Ovary (tissue), 7 donors: ENCODE measurements at regions not wholly inside any gene's neighbourhood (a gene's known extent, or its start where the extent isn't known, plus 50 kb on each side); places are given as distances from the start of the nearest gene placed in this dataset.

Experiments used
- DNase-seq, 5 donors: peaks; one replicate each; pipeline ENCODE4 v3.0.0-alpha.2; 2019 to 2020
- H3K27ac ChIP-seq, 2 donors: fragments of 200-600 bp; one replicate each; pipeline versions ENCODE4 v1.5.1 to v1.8.0; 2019 to 2022
- H3K27me3 ChIP-seq: fragments of 200-600 bp; one replicate; pipeline ENCODE4 v1.8.0; 2022
- H3K36me3 ChIP-seq: fragments of 200-600 bp; sonication (generic); one replicate; pipeline ENCODE4 v1.5.1; 2019
- H3K4me1 ChIP-seq: one replicate; pipeline ENCODE4 v1.8.1; 2013; ENCODE audit warnings: mild to moderate bottlenecking, moderate library complexity; ENCODE audit not compliant: insufficient read depth
- H3K4me3 ChIP-seq: fragments of 200-600 bp; sonication (generic); one replicate; pipeline ENCODE4 v1.5.1; 2017
- H3K9me3 ChIP-seq, 2 donors: fragments of 200-600 bp in 1 of 2; sonication (generic) in 1 of 2; one replicate each; pipeline versions ENCODE4 v1.5.1 to v1.8.1; 2013 to 2019; ENCODE audit warnings: mild to moderate bottlenecking in 1 of 2, moderate library complexity in 1 of 2
- EP300 ChIP-seq: sonication (generic); formaldehyde crosslinking; IDR thresholded peaks from one replicate; pipeline ENCODE4 v1.6.1; 2017; ENCODE audit warnings: antibody characterized with exemption
- POLR2A ChIP-seq: fragments of 450-650 bp; IDR thresholded peaks from one replicate; pipeline ENCODE4 v1.6.1; 2017; ENCODE audit warnings: antibody characterized with exemption, mild to moderate bottlenecking, moderate library complexity
- WGBS, 3 donors: extraction: QIAGEN DNeasy Blood & Tissue Kit in 1 of 3; methylation state at CpG; one replicate each; pipeline versions ENCODE4 v1.1.5 to v1.1.7; 2013 to 2017; 5-methylcytosine and 5-hydroxymethylcytosine counted together
- intact Hi-C, 4 donors: fragments of 100-400 bp; cut with DNase I; formaldehyde crosslinking; loops; one replicate each; pipeline versions ENCODE4 v1.11.0 to v1.15.1; 2022 to 2023
- TF ChIP-seq, protein P1 (sequence below), 3 donors: fragments of 450-650 bp in 2 of 3; fragments of 200-600 bp in 1 of 3; IDR thresholded peaks; one replicate each; pipeline versions ENCODE4 v1.5.1 to v1.8.0; 2016 to 2022; ENCODE audit warnings: antibody characterized with exemption in 3 of 3, mild to moderate bottlenecking in 1 of 3
- donor health status: DM: no; HTN: no; CAD: no; lungs with moderate emphysema.
- donor health status: DM: no; HTN: no; CAD: no.
- donor health status: Bipolar disorder and iron deficiency.
- donor health status: DM: no; HTN: no; CAD: no.
- donor health status: DM: yes; HTN: yes; CAD: no.

DNA sequence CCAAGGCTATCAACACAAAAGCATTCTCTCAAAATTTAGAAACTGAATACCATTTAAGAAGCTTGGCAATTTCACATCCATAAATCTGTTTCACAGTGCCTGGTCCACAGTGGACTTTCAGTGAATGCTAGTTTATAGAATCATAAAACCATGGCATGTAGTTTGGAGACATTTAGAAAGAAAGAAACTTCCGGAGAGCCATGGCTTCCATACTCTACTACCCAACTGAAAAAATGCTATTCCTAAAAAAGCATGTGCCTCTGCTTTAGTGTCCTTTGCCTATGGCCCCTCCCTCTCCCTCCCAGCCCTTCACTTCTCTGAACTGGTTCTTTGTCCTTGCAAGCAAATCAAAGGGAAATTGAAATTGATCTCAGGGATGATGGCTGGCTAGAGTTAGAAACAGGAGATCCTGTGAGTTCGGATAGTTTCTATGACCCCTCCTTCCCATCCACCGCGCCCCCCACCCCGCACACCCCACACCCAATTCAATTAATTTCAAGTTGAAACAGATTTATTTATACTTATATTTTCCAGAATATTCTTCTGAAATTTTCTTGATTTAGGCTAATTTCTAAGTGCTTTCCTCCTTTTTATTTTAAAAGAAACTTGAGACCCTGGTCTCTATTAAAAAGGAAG is 248.3 kb downstream of the TRIB2 start:
- TF ChIP-seq EP300 (no peak), POLR2A (no peak)
- TF ChIP-seq, protein P1, sequence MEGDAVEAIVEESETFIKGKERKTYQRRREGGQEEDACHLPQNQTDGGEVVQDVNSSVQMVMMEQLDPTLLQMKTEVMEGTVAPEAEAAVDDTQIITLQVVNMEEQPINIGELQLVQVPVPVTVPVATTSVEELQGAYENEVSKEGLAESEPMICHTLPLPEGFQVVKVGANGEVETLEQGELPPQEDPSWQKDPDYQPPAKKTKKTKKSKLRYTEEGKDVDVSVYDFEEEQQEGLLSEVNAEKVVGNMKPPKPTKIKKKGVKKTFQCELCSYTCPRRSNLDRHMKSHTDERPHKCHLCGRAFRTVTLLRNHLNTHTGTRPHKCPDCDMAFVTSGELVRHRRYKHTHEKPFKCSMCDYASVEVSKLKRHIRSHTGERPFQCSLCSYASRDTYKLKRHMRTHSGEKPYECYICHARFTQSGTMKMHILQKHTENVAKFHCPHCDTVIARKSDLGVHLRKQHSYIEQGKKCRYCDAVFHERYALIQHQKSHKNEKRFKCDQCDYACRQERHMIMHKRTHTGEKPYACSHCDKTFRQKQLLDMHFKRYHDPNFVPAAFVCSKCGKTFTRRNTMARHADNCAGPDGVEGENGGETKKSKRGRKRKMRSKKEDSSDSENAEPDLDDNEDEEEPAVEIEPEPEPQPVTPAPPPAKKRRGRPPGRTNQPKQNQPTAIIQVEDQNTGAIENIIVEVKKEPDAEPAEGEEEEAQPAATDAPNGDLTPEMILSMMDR (IDR thresholded peaks at IDR 0.05): no peak
- Histone ChIP-seq H3K27ac (no peak overlapping the region), H3K9me3 (no peaks in the 10 kb centered on the region), H3K36me3 (no peaks in the 10 kb centered on the region), H3K4me3 (no peak overlapping the region), H3K27me3 (no peaks in the 10 kb centered on the region), H3K4me1 (no peaks in the 10 kb centered on the region)
- intact Hi-C loops: no loop called here
- 83 to 84% (median 83%) methylated on average over 5 of the region's 5 CpGs for WGBS, 3 donors
- DNase-seq: no peak

DNA sequence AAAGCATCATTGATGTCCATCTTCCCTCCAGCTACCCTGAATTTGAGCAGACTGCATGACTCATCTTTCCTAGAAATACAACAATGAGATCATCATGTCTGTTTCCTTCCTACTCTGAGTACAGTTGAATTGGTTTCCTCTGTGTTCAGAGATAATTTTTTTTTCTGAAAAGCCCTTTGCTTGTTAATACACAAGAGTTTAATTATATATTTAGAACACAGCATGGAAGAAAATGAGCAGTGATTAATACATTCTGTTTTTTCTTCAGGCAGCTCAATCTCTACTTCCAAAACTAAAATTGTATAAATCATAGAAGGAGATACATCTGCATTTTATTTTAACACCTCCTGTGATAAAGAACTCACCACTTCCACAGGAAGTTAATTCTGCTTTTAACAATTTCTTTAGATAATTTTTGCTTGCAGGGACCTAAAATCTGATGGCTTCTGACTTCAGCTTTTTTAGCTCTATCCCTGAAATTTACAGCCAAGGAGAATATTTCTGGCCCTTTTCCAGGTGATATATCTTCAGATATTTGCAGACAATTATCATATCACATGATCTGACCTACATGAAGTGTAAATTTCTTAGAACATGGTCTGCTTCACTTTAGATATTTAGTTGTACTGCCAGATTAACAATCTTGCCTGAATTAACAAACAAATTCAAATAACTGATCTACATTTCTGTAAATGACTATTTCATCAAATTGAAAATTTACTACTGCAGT is 249.0 kb downstream of the TRIB2 start:
- Histone ChIP-seq H3K4me3 (no peak overlapping the region), H3K9me3 (no peaks in the 10 kb centered on the region), H3K27me3 (no peaks in the 10 kb centered on the region), H3K4me1 (no peaks in the 10 kb centered on the region), H3K27ac (no peak overlapping the region), H3K36me3 (no peaks in the 10 kb centered on the region)
- TF ChIP-seq, protein P1 (IDR thresholded peaks at IDR 0.05): no peak
- TF ChIP-seq EP300: no peak
- no peak for TF ChIP-seq POLR2A
- no peak for DNase-seq
- intact Hi-C loops: no loop called here

DNA sequence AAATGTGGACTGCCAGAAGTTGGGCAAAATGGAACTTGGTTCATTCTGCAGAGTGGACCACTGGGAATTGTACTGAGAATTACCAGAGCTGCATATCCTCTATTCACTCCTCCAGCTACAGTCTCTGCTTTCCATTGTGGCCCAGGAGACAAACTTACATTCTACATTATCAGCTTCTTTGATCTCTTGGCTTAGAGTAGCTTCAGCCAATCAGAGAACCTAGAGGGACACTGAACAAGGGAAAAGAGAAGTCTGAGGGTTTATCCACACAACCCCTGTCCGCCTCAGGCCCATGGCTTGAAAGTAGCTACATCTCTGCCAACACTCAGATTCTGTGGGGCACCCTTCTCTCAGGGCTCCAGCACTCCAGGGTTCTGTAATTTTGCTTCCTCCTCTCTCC is 251.1 kb downstream of the TRIB2 start:
- WGBS, 3 donors: 86 to 100% (median 95%) methylated on average over 1 of the region's 1 CpG
- intact Hi-C loops: no loop called here
- TF ChIP-seq EP300 (no peak), POLR2A (no peak)
- TF ChIP-seq, protein P1 (IDR thresholded peaks at IDR 0.05): no peak

DNA sequence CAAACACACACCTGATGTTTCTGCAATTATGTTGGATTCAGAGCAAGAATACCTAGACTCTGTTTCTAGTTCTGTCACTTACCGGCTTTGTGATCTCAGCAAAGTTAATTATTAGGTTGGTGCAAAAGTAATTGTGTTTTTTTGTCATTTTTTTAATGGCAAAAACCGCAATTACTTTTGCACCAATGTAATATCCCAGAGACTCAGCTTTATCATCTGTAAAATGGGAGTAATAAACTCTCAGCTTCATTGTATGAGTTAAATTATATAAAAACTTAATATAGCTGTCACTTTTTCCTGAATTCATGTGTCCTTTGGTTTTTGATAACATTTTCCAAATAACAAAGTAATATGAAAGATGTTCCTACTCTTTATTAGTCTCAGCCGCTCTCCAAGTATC is 251.7 kb downstream of the TRIB2 start:
- Histone ChIP-seq H3K4me3 (no peak overlapping the region), H3K36me3 (no peaks in the 10 kb centered on the region), H3K9me3 (no peaks in the 10 kb centered on the region), H3K27me3 (no peaks in the 10 kb centered on the region), H3K4me1 (no peaks in the 10 kb centered on the region), H3K27ac (no peak overlapping the region)
- TF ChIP-seq EP300 (no peak), POLR2A (no peak)
- TF ChIP-seq, protein P1 (IDR thresholded peaks at IDR 0.05): no peak
- no peak for DNase-seq
- 94 to 96% (median 95%) methylated on average over 3 of the region's 3 CpGs for WGBS, 3 donors
- intact Hi-C loops: no loop called here

More for the DNA sequence above, 251.1 kb downstream of the TRIB2 start:
- no peak overlapping the region for H3K4me3 ChIP-seq
- no peak for DNase-seq
- H3K4me1 ChIP-seq: no peaks in the 10 kb centered on the region
- H3K36me3 ChIP-seq: no peaks in the 10 kb centered on the region
- no peaks in the 10 kb centered on the region for H3K9me3 ChIP-seq
- H3K27me3 ChIP-seq: no peaks in the 10 kb centered on the region
- no peak overlapping the region for H3K27ac ChIP-seq
